Colonic mucosa (tissue), 4 donors: ENCODE measurements at regions not wholly inside any gene's neighbourhood (a gene's known extent, or its start where the extent isn't known, plus 50 kb on each side); places are given as distances from the start of the nearest gene placed in this dataset.

Experiments
- DNase-seq: peaks from one replicate; pipeline ENCODE4 v3.0.0-alpha.2; 2020
- H3K27ac ChIP-seq: fragments of 200-600 bp; one replicate; pipeline ENCODE4 v1.8.0; 2021
- H3K27me3 ChIP-seq: fragments of 200-600 bp; one replicate; pipeline ENCODE4 v1.8.0; 2021
- H3K36me3 ChIP-seq: fragments of 200-600 bp; one replicate; pipeline ENCODE4 v1.8.0; 2021
- H3K4me1 ChIP-seq: fragments of 200-600 bp; one replicate; pipeline ENCODE4 v1.8.0; 2021; ENCODE audit warnings: mild to moderate bottlenecking
- H3K4me3 ChIP-seq: fragments of 200-600 bp; one replicate; pipeline ENCODE4 v1.8.0; 2021
- H3K9ac ChIP-seq, 2 donors: one replicate each; pipeline ENCODE4 v1.7.0; 2013; ENCODE audit warnings: control low read depth in 2 of 2, low read depth in 2 of 2, low read length in 2 of 2
- H3K9me3 ChIP-seq: fragments of 200-600 bp; one replicate; pipeline ENCODE4 v1.8.0; 2021
- intact Hi-C: fragments of 100-400 bp; cut with DNase I; formaldehyde crosslinking; loops from one replicate; pipeline ENCODE4 v1.14.1; 2022
- TF ChIP-seq, protein P1 (sequence below): fragments of 200-600 bp; IDR thresholded peaks from one replicate; pipeline ENCODE4 v1.8.0; 2022; ENCODE audit warnings: antibody characterized with exemption, mild to moderate bottlenecking
- donor health status: healthy.
- donor health status: DM: no; HTN: no; CAD: no.
- donor health status: DM: no; HTN: no; CAD: no.

DNA sequence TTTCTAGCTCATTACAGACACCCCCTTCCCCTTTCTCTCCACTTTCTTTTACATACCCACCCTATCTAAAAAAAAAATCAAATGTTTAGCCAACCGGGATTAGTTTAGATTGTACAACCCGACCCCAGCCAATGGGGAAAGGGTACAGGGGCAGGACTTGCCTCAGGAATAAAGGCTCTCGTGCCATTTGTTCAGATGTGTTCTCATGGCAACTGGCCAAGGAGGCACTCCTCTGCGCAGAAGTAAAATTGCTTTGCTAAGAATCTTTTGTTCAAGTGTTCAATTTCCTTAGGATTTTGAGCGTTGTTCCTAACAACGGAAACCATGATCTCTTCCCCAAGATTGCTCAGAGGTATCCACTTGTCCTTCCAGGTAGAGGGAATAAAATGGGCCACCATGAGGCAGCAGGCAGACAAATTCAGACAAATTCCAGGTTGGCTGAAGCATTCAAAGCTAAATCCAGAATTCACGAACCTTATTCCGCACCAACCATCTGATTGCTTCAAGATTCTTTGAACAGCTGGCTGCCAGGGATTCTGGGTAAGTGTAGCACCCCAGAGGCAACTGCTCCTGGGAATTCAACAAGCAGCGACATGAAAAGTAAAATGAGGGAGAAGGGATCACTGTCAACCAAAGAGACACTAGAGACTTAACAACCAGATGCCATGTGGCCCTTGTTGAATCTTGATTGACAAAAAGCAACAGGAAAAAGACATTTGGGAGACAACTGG, 431.8 kb downstream of the PREX1 start:
- H3K4me3 ChIP-seq: no peak overlapping the region
- H3K4me1 ChIP-seq: no peaks in the 10 kb centered on the region
- intact Hi-C loops: no loop called here
- TF ChIP-seq, protein P1, sequence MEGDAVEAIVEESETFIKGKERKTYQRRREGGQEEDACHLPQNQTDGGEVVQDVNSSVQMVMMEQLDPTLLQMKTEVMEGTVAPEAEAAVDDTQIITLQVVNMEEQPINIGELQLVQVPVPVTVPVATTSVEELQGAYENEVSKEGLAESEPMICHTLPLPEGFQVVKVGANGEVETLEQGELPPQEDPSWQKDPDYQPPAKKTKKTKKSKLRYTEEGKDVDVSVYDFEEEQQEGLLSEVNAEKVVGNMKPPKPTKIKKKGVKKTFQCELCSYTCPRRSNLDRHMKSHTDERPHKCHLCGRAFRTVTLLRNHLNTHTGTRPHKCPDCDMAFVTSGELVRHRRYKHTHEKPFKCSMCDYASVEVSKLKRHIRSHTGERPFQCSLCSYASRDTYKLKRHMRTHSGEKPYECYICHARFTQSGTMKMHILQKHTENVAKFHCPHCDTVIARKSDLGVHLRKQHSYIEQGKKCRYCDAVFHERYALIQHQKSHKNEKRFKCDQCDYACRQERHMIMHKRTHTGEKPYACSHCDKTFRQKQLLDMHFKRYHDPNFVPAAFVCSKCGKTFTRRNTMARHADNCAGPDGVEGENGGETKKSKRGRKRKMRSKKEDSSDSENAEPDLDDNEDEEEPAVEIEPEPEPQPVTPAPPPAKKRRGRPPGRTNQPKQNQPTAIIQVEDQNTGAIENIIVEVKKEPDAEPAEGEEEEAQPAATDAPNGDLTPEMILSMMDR: no peak
- H3K9me3 ChIP-seq: no peaks in the 10 kb centered on the region
- H3K27ac ChIP-seq: no peak overlapping the region
- DNase-seq: no peak
- no peaks in the 10 kb centered on the region for H3K27me3 ChIP-seq
- no peak overlapping the region for H3K9ac ChIP-seq
- no peaks in the 10 kb centered on the region for H3K36me3 ChIP-seq

DNA sequence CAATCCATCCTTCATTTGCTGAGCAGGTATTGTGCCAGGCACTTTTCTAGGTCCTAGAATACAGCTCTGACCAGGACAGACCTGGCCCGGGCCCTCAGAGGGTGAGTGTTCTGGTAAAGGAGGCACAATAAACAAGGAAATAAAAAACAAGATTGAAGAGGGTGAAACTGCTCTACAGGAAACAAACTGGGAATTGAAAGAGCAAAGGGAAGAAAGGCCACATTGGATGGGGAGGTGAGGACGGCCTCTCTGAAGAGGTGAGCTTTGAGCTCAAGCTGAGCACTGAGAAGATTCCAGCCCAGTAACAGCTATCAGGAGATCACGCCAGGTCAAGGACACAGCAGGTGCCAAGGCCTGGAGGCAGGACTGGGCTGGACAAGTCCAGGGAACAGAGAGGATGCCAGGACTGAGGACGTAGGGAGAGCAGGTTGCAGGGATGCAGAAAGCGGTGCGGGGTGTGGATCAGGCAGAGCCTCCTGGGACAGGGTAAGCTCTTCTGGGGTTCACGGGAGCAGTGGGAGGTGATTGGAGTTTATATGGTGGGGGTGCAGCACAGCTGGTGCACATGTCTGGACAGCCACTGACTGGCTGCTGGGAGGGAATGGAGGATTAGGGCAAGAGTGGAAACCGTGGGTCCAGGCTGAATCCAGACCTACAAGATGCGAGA, 433.3 kb downstream of the PREX1 start:
- H3K9me3 ChIP-seq: no peaks in the 10 kb centered on the region
- no peak overlapping the region for H3K27ac ChIP-seq
- intact Hi-C loops: no loop called here
- TF ChIP-seq, protein P1: no peak
- no peaks in the 10 kb centered on the region for H3K27me3 ChIP-seq
- no peak overlapping the region for H3K9ac ChIP-seq
- H3K4me3 ChIP-seq: no peak overlapping the region
- no peaks in the 10 kb centered on the region for H3K4me1 ChIP-seq
- H3K36me3 ChIP-seq: no peaks in the 10 kb centered on the region
- DNase-seq: no peak

DNA sequence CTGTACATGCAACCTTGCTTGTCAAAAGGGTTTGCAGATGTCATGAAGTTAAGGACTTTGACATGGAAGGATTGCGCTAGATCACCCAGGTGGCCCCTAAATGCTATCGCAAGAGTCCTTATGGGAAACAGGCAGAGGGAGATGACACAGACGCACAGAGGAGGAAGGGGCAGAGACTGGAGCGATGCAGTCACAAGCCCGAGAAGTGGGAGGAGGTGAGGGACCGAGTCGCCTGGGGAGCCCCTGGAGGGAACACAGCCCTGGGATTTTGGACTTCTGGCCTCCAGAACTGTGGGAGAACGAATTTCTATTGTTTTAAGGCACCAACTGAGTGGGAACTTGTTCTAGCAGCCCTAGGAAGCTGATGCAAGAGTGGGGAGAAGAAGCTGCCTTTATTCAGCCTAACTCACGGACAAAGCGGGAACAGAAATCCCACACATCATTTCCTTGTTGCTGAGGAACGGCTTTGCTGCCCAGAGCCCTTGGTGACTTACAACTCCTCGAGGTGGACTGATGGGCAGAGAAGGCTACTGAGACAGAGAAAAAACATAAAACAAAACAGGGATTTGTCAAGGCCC, 434.0 kb downstream of the PREX1 start:
- intact Hi-C loops: no loop called here

DNA sequence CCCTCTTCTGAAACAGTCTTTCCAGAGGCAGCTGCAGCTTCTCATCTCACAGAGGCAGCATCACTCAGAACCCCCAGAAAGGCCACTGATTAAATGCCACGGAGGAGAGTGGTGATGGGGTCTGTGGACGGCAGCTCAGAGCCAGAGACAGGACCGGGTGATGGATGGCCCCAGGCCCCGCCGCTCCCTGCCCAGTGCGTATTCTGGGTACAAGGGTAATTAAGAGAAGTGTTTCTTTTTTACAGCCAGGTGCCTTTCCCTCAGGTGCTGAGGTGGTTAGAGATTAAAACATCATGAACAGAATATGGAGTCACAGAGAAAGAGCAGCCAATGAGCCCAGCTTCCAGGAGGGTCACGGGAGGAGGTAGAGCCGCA, 434.5 kb downstream of the PREX1 start:
- Histone ChIP-seq H3K27ac (no peak overlapping the region), H3K36me3 (no peaks in the 10 kb centered on the region), H3K9me3 (no peaks in the 10 kb centered on the region), H3K9ac (no peak overlapping the region), H3K4me3 (no peak overlapping the region), H3K27me3 (no peaks in the 10 kb centered on the region), H3K4me1 (no peaks in the 10 kb centered on the region)
- DNase-seq: no peak
- intact Hi-C loops: no loop called here
- TF ChIP-seq, protein P1: no peak

More for the DNA sequence above, 434.0 kb downstream of the PREX1 start:
- Histone ChIP-seq H3K9me3 (no peaks in the 10 kb centered on the region), H3K4me3 (no peak overlapping the region), H3K36me3 (no peaks in the 10 kb centered on the region), H3K27ac (no peak overlapping the region), H3K27me3 (no peaks in the 10 kb centered on the region), H3K4me1 (no peaks in the 10 kb centered on the region), H3K9ac (no peak overlapping the region)
- no peak for DNase-seq
- TF ChIP-seq, protein P1: no peak

DNA sequence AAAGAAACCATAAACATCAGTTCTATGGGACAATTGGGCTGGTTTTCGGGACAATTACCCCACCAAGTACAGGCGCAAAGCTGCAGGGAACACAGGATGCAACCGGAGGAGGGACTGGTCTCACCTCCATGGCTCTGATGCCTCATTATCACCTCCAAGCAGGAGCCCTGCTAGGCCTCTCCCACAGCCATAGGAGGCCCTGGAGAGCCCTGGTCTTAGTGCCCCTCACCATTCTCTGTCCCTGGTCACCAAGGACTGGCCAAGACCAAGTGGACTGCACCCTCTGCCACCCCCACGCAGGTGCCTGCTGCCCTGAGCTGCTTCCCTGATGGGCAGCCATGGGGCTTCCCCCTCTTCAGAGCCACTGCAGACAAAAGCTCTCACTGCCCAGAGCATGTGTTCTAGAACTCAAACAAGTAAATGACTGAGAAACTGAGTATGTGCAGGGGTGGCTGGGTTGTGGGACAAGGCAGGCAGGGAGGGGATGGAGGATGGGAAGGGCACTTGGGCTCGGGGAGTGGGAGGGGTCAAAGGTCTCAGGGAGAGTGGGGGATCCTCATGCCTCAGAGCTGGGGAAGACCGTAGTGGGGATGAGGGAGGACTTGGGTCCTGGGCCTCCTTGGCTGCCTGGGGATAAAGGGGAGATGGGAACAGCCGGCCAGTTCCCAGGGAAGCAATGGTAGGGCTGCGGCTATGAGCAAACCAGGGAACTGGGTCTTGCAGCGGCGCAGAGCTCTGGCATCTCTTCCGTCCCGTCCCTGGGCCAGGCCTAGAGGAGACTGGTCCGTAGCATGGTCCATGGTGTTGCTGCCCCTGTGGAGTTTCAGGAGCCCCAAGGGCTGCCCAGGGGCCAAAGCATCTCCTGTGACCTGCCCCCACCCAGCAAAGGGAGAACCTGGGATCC, 435.1 kb downstream of the PREX1 start:
- no peaks in the 10 kb centered on the region for H3K36me3 ChIP-seq
- H3K4me3 ChIP-seq: no peak overlapping the region
- intact Hi-C loops: no loop called here
- H3K9me3 ChIP-seq: no peaks in the 10 kb centered on the region
- TF ChIP-seq, protein P1: no peak
- no peak overlapping the region for H3K27ac ChIP-seq
- no peak for DNase-seq
- no peak overlapping the region for H3K9ac ChIP-seq
- no peaks in the 10 kb centered on the region for H3K27me3 ChIP-seq
- H3K4me1 ChIP-seq: no peaks in the 10 kb centered on the region
